Omental fat pad (tissue), 3 donors: ENCODE measurements at regions not wholly inside any gene's neighbourhood (a gene's known extent, or its start where the extent isn't known, plus 50 kb on each side); places are given as distances from the start of the nearest gene placed in this dataset.

ENCODE experiments used
- ATAC-seq: fragments of 150-250 bp; one replicate; pipeline ENCODE4 v1.9.1; 2016; ENCODE audit warnings: mild to moderate bottlenecking, moderate library complexity; ENCODE audit not compliant: low FRiP score
- DNase-seq: peaks from one replicate; pipeline ENCODE4 v3.0.0-alpha.2; 2019; ENCODE audit warnings: low spot score
- CTCF ChIP-seq, 3 donors: fragments of 450-650 bp; IDR thresholded peaks; one replicate each; pipeline ENCODE4 v1.5.1; 2016 to 2017; ENCODE audit warnings: antibody characterized with exemption in 3 of 3, mild to moderate bottlenecking in 3 of 3, moderate library complexity in 2 of 3

GRCh38 chr1:73766786-73767348, 431.1 kb downstream of the LRRIQ3 start:
- DNase-seq (no peak), ATAC-seq (no peak)
- no peak for TF ChIP-seq CTCF (IDR thresholded peaks at IDR 0.05)

- TF ChIP-seq CTCF (IDR thresholded peaks at IDR 0.05), result no peak
- no peak for ATAC-seq
- DNase-seq, result no peak
Observed at GRCh38 chr1:73765551-73766233, 432.3 kb downstream of the LRRIQ3 start.

GRCh38 chr1:73761559-73761958, 436.4 kb downstream of the LRRIQ3 start:
- ATAC-seq (no peak), DNase-seq (no peak)
- TF ChIP-seq CTCF (IDR thresholded peaks at IDR 0.05), result no peak

- ATAC-seq, result no peak
- DNase-seq, result no peak
- no peak for TF ChIP-seq CTCF (IDR thresholded peaks at IDR 0.05)
Observed at GRCh38 chr1:73759011-73759410, 439.0 kb downstream of the LRRIQ3 start.

GRCh38 chr1:73756817-73757216, 441.2 kb downstream of the LRRIQ3 start:
- ATAC-seq (no peak), DNase-seq (no peak)
- no peak for TF ChIP-seq CTCF (IDR thresholded peaks at IDR 0.05)

- TF ChIP-seq CTCF (IDR thresholded peaks at IDR 0.05), result no peak
- no peak for DNase-seq
- ATAC-seq, result no peak
Observed at GRCh38 chr1:73755649-73756048, 442.3 kb downstream of the LRRIQ3 start.

- TF ChIP-seq CTCF (IDR thresholded peaks at IDR 0.05), result no peak
- DNase-seq, result no peak
- no peak for ATAC-seq
Observed at GRCh38 chr1:73749996-73750395, 448.0 kb downstream of the LRRIQ3 start.
